ENCODE measurements at regions not wholly inside any gene's neighbourhood (a gene's known extent, or its start where the extent isn't known, plus 50 kb on each side); places are given as distances from the start of the nearest gene placed in this dataset.

DNA sequence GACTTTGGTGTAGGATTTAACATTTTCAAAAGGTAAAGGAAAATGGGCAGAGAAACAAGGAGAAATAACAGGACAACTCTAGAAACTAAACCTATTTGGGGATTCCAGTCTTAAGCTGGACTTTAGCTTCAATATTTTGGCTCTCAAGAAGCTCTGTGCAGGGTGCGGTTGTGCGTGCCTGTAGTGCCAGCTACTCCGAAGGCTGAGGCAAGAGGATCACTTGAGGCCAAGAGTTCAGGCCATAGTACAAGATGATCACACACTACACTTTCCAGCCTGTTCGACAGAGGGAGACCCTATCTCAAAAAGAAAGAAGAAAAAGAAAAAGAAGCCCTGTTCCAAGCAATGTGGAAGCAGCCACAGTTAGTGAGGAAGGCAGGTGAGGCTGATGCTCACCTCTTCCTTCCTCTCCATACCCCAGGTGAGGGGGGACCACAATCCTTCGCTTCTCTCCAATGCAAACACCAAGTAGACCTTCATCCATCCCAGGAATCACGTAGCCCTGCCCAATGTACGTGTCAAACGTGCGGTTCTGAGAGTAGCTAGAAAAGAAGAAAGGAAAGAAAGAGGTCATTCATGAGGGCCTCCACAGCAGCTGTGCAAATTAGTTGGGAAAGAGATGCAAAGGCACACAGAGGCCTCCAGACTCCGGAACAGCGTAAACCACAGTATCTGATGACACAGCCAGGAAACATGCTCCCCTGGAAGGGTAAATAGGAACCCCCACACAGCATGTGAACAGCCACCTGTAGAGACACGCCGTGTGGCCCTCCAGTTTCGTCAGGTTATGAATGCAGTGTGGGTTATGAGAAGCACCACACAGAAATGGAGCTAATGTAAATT, 126.5 kb upstream of the VOPP1 start (continued):
- TF ChIP-seq FOXO1 (CRISPR knock-in tag; IDR thresholded peaks at IDR 0.05), result peak; percentile 92
- peak; percentile 91 for TF ChIP-seq CEBPG (CRISPR knock-in tag; IDR thresholded peaks at IDR 0.05)
- TF ChIP-seq, protein P1, sequence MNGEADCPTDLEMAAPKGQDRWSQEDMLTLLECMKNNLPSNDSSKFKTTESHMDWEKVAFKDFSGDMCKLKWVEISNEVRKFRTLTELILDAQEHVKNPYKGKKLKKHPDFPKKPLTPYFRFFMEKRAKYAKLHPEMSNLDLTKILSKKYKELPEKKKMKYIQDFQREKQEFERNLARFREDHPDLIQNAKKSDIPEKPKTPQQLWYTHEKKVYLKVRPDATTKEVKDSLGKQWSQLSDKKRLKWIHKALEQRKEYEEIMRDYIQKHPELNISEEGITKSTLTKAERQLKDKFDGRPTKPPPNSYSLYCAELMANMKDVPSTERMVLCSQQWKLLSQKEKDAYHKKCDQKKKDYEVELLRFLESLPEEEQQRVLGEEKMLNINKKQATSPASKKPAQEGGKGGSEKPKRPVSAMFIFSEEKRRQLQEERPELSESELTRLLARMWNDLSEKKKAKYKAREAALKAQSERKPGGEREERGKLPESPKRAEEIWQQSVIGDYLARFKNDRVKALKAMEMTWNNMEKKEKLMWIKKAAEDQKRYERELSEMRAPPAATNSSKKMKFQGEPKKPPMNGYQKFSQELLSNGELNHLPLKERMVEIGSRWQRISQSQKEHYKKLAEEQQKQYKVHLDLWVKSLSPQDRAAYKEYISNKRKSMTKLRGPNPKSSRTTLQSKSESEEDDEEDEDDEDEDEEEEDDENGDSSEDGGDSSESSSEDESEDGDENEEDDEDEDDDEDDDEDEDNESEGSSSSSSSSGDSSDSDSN (CRISPR knock-in tag; IDR thresholded peaks at IDR 0.05), result 0 out of 2 replicates have a peak, but pooled peaks have one; percentile 22
- TF ChIP-seq ZNF317 (CRISPR knock-in tag; IDR thresholded peaks at IDR 0.05), result 0 out of 2 replicates have a peak, but pooled peaks have one; percentile 41
- peak; percentile 54; the same call in 1 of the 2 replicates for TF ChIP-seq NR2C2 (CRISPR knock-in tag; IDR thresholded peaks at IDR 0.05; ENCODE audit: borderline replicate concordance)
- peak in 1 of 2 experiments; percentile 81; a peak in 2 of 4 replicates for TF ChIP-seq KLF16 (CRISPR knock-in tag; IDR thresholded peaks at IDR 0.05)
- TF ChIP-seq ZNF841 (CRISPR knock-in tag; IDR thresholded peaks at IDR 0.05; ENCODE audit: borderline replicate concordance), result peak; percentile 47; the same call in 1 of the 2 replicates
- peak; percentile 76; the same call in 1 of the 2 replicates for TF ChIP-seq HOXA3 (CRISPR knock-in tag; IDR thresholded peaks at IDR 0.05)
- TF ChIP-seq ELF4 (CRISPR knock-in tag; IDR thresholded peaks at IDR 0.05; ENCODE audit: borderline replicate concordance), result 0 out of 2 replicates have a peak, but pooled peaks have one; percentile 37
- TF ChIP-seq, protein P2, sequence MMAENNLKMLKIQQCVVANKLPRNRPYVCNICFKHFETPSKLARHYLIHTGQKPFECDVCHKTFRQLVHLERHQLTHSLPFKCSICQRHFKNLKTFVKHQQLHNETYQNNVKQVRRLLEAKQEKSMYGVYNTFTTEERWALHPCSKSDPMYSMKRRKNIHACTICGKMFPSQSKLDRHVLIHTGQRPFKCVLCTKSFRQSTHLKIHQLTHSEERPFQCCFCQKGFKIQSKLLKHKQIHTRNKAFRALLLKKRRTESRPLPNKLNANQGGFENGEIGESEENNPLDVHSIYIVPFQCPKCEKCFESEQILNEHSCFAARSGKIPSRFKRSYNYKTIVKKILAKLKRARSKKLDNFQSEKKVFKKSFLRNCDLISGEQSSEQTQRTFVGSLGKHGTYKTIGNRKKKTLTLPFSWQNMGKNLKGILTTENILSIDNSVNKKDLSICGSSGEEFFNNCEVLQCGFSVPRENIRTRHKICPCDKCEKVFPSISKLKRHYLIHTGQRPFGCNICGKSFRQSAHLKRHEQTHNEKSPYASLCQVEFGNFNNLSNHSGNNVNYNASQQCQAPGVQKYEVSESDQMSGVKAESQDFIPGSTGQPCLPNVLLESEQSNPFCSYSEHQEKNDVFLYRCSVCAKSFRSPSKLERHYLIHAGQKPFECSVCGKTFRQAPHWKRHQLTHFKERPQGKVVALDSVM (CRISPR knock-in tag; IDR thresholded peaks at IDR 0.05), result peak; percentile 83
- TF ChIP-seq, protein P3, sequence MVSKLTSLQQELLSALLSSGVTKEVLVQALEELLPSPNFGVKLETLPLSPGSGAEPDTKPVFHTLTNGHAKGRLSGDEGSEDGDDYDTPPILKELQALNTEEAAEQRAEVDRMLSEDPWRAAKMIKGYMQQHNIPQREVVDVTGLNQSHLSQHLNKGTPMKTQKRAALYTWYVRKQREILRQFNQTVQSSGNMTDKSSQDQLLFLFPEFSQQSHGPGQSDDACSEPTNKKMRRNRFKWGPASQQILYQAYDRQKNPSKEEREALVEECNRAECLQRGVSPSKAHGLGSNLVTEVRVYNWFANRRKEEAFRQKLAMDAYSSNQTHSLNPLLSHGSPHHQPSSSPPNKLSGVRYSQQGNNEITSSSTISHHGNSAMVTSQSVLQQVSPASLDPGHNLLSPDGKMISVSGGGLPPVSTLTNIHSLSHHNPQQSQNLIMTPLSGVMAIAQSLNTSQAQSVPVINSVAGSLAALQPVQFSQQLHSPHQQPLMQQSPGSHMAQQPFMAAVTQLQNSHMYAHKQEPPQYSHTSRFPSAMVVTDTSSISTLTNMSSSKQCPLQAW (CRISPR knock-in tag; IDR thresholded peaks at IDR 0.05), result peak; percentile 62
- peak; percentile 54; the same call in 1 of the 2 replicates for TF ChIP-seq KMT2B (CRISPR knock-in tag; IDR thresholded peaks at IDR 0.05)
- TF ChIP-seq ZNF614 (CRISPR knock-in tag; IDR thresholded peaks at IDR 0.05; ENCODE audit: borderline replicate concordance), result peak; percentile 95; the same call in 1 of the 2 replicates
- TF ChIP-seq, protein P4, sequence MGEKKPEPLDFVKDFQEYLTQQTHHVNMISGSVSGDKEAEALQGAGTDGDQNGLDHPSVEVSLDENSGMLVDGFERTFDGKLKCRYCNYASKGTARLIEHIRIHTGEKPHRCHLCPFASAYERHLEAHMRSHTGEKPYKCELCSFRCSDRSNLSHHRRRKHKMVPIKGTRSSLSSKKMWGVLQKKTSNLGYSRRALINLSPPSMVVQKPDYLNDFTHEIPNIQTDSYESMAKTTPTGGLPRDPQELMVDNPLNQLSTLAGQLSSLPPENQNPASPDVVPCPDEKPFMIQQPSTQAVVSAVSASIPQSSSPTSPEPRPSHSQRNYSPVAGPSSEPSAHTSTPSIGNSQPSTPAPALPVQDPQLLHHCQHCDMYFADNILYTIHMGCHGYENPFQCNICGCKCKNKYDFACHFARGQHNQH (CRISPR knock-in tag; IDR thresholded peaks at IDR 0.05), result peak; percentile 92
- TF ChIP-seq RXRB (CRISPR knock-in tag; IDR thresholded peaks at IDR 0.05; ENCODE audit: borderline replicate concordance), result peak; percentile 86; the same call in 1 of the 2 replicates
- peak; percentile 34; the same call in 1 of the 2 replicates for TF ChIP-seq ZNF431 (CRISPR knock-in tag; IDR thresholded peaks at IDR 0.05; ENCODE audit: borderline replicate concordance, low read depth)
- TF ChIP-seq PITX1 (CRISPR knock-in tag; IDR thresholded peaks at IDR 0.05), result peak; percentile 61
- TF ChIP-seq, protein P5, sequence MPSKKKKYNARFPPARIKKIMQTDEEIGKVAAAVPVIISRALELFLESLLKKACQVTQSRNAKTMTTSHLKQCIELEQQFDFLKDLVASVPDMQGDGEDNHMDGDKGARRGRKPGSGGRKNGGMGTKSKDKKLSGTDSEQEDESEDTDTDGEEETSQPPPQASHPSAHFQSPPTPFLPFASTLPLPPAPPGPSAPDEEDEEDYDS (CRISPR knock-in tag; IDR thresholded peaks at IDR 0.05), result peak; percentile 74
